ENCODE measurements at regions not wholly inside any gene's neighbourhood (a gene's known extent, or its start where the extent isn't known, plus 50 kb on each side); places are given as distances from the start of the nearest gene placed in this dataset.

GRCh38 chr9:1717882-1718281, 297.3 kb upstream of the SMARCA2 start:
- FAIRE-seq (no peak), DNase-seq (ENCODE audit: extremely low spot score, insufficient read length, low read depth) (no peak)

GRCh38 chr9:1718836-1719235, 296.3 kb upstream of the SMARCA2 start:
- DNase-seq (ENCODE audit: extremely low spot score, insufficient read length, low read depth) (no peak), FAIRE-seq (no peak)

GRCh38 chr9:1721196-1721595, 294.0 kb upstream of the SMARCA2 start:
- DNase-seq (ENCODE audit: extremely low spot score, insufficient read length, low read depth) (no peak), FAIRE-seq (no peak)

- no peak for DNase-seq (ENCODE audit: extremely low spot score, insufficient read length, low read depth)
- no peak for FAIRE-seq
Observed at GRCh38 chr9:1722404-1722803, 292.7 kb upstream of the SMARCA2 start.

- FAIRE-seq, result no peak
Observed at GRCh38 chr9:1723522-1724015, 291.6 kb upstream of the SMARCA2 start.

GRCh38 chr9:1726993-1727759, 288.0 kb upstream of the SMARCA2 start:
- DNase-seq (ENCODE audit: extremely low spot score, insufficient read length, low read depth), result no peak
- FAIRE-seq, result peak; percentile 36

More at GRCh38 chr9:1723522-1724015, 291.6 kb upstream of the SMARCA2 start:
- DNase-seq (ENCODE audit: extremely low spot score, insufficient read length, low read depth), result no peak

GRCh38 chr9:1729631-1730030, 285.5 kb upstream of the SMARCA2 start:
- FAIRE-seq (no peak), DNase-seq (ENCODE audit: extremely low spot score, insufficient read length, low read depth) (no peak)

GRCh38 chr9:1732670-1733069, 282.5 kb upstream of the SMARCA2 start:
- DNase-seq (ENCODE audit: extremely low spot score, insufficient read length, low read depth) (no peak), FAIRE-seq (peak; percentile 41)

GRCh38 chr9:1738511-1739100, 276.5 kb upstream of the SMARCA2 start:
- DNase-seq (ENCODE audit: extremely low spot score, insufficient read length, low read depth) (no peak), FAIRE-seq (no peak)

GRCh38 chr9:1743121-1743960, 271.8 kb upstream of the SMARCA2 start:
- no peak for DNase-seq (ENCODE audit: extremely low spot score, insufficient read length, low read depth)
- no peak for FAIRE-seq

- no peak for DNase-seq (ENCODE audit: extremely low spot score, insufficient read length, low read depth)
- no peak for FAIRE-seq
Observed at GRCh38 chr9:1745980-1746379, 269.2 kb upstream of the SMARCA2 start.

- DNase-seq (ENCODE audit: extremely low spot score, insufficient read length, low read depth), result no peak
- peak; percentile 59 for FAIRE-seq
Observed at GRCh38 chr9:1747417-1747967, 267.7 kb upstream of the SMARCA2 start.

- no peak for FAIRE-seq
- DNase-seq (ENCODE audit: extremely low spot score, insufficient read length, low read depth), result no peak
Observed at GRCh38 chr9:1748407-1748806, 266.7 kb upstream of the SMARCA2 start.

- FAIRE-seq, result no peak
- DNase-seq (ENCODE audit: extremely low spot score, insufficient read length, low read depth), result no peak
Observed at GRCh38 chr9:1757186-1757585, 258.0 kb upstream of the SMARCA2 start.

- DNase-seq (ENCODE audit: extremely low spot score, insufficient read length, low read depth) (peak; percentile 17), FAIRE-seq (peak; percentile 79)
Observed at GRCh38 chr9:1759009-1759408, 256.1 kb upstream of the SMARCA2 start.

GRCh38 chr9:1759771-1760300, 255.3 kb upstream of the SMARCA2 start:
- FAIRE-seq, result no peak
- DNase-seq (ENCODE audit: extremely low spot score, insufficient read length, low read depth), result no peak

GRCh38 chr9:1761807-1762206, 253.3 kb upstream of the SMARCA2 start:
- FAIRE-seq (peak; percentile 44), DNase-seq (ENCODE audit: extremely low spot score, insufficient read length, low read depth) (no peak)

- DNase-seq (ENCODE audit: extremely low spot score, insufficient read length, low read depth), result no peak
- FAIRE-seq, result no peak
Observed at GRCh38 chr9:1766042-1766441, 249.1 kb upstream of the SMARCA2 start.

GRCh38 chr9:1768561-1768960, 246.6 kb upstream of the SMARCA2 start:
- FAIRE-seq (no peak), DNase-seq (ENCODE audit: extremely low spot score, insufficient read length, low read depth) (no peak)

GRCh38 chr9:1771094-1771789, 243.9 kb upstream of the SMARCA2 start:
- FAIRE-seq, result no peak

More at GRCh38 chr9:1771094-1771789, 243.9 kb upstream of the SMARCA2 start:
- DNase-seq (ENCODE audit: extremely low spot score, insufficient read length, low read depth), result no peak
